ELF-1 (cell line): ENCODE measurements at regions not wholly inside any gene's neighbourhood (a gene's known extent, or its start where the extent isn't known, plus 50 kb on each side); places are given as distances from the start of the nearest gene placed in this dataset.
A peak's percentile ranks its signal among the peaks of the same experiment; 100 is the strongest.

Source experiments
- DNase-seq: peaks from one replicate; pipeline ENCODE4 v3.0.0-alpha.2; 2016; ENCODE audit warnings: low read depth, low spot score

DNA sequence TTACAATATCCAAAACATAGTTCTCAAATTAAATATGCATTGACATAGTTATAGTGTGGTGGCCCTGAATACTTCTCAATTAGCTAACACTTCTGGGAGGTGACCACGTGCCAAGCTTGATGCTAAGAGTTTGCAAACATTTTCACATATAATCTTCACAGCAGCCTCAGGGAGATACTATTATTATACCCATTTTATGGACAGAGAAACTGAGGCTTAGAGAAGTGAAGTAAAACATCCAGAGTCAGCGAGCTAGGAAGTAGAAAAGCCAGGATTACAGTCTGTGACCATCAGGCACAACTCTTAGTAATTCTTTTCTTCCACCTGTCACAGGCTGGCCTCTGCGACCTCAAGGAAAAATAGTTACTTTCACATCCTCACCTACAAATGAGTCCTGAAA is 102.2 kb upstream of the IRX6 start:
- DNase-seq = no peak

DNA sequence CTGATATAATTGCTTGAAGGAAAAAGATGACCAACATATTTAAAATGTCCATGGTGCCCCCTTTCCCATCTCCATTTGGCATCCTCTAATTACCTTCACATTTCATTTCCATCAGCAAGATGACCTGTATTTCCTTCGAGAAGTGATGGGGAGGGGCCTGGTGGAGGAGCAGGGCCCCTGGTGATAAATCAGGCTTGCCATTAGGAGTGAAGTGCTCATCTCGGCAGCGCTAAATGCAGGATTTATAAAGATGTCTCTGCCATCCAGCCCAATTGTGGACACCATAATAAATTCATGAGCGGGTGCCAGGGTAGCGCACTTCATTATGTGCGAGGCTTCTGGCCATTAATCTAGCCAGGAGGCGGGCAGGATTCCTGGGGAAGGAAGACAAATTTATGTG is 101.5 kb upstream of the IRX6 start:
- no peak for DNase-seq

GRCh38 chr16:55225972-55226542 is 97.9 kb upstream of the IRX6 start:
- DNase-seq = no peak

DNA sequence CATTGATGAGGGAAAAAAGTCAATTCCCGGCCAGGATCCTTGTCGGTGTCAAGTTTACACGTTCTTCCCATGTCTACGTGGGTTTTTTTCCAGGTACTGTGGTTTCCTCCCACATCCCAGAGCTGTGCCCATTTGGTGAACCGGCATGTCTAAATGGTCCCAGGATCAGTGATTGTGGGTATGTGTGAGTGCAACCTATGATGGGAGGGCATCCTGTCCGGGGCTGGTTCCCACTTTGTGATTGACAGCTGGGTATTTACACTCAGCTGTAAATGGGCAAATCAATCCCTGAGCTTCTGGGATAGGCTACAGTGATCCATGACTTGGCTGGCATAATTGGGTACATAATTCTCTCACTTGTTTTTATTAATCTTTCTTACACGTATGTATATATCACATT is 91.2 kb upstream of the IRX6 start:
- no peak for DNase-seq

DNA sequence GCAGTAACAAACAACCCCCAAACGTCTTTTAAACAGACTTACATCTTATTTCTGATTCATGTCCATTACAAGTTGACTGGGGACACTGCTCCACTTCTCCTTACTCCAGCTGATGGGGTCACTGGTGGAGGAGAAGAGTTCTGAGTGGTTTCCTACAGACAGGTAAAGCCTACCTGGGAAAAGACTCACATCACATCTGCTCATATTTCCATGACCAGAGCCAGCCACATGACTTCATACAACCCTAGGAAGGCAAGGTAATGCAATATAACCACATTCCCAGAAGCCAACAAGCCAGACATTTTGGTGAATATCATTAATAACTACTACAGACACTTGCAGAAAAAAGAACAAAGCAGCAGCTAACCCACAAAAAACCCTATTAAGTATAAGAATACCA is 90.5 kb upstream of the IRX6 start:
- no peak for DNase-seq

- no peak for DNase-seq
These were observed 87.3 kb upstream of the IRX6 start for GRCh38 chr16:55236655-55237054.

DNA sequence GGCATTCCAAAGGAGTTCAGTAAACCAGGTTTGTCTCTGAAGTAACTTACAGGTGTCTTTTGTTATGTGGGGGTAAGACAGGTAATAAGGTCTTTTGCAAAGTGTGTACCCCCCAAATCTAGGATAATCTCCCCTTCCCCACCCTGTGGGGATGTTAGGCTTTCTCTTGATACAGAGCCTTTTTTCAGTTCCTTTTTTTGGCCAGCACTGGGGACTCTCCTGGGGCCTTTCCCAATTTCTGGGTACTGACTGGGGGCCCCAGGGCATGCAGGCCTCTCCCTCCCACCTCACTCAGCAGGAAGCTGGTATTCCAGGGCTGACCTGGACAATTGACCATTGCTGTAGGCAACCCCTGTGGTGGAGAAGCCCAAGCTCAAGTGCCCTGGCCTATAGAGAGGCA is 84.3 kb upstream of the IRX6 start:
- DNase-seq = no peak

DNA sequence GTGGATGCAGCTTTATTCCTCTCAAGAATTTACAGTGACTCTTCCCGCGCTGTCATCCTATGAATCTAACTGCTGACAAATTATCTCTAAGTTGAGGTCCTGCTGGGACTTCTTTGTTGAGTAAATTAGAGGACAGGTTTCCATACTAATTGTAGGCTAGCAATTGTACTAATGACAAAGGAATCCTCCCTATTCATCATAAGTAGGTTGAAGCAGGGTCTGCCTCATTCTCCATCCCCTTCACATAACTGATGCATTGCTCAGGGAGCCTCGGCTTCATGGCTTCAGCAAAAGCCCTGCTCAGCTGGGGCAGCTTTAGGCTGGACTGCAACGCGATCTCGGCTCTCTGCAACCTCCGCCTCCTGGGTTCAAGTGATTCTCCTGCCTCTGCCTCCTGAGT is 83.1 kb upstream of the IRX6 start:
- DNase-seq = no peak

DNA sequence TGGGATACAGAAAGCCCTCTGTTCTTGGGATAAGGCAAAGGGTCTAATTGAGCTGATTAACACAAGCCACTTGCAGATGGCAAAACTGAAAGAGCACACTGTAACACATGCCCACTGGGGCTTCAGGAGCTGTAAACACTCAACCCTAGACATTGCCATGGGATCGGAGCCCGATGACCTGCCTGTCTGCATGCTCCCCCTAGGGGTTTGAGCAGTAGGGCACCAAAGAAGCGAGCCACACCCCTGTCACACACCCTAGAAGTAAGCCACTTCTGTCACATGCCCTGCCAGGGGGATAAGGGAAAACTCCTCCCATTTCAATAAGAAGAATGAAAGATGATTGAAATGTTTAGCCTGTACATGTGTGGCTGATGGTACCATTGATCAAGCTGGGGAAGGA is 81.3 kb upstream of the IRX6 start:
- no peak for DNase-seq

DNA sequence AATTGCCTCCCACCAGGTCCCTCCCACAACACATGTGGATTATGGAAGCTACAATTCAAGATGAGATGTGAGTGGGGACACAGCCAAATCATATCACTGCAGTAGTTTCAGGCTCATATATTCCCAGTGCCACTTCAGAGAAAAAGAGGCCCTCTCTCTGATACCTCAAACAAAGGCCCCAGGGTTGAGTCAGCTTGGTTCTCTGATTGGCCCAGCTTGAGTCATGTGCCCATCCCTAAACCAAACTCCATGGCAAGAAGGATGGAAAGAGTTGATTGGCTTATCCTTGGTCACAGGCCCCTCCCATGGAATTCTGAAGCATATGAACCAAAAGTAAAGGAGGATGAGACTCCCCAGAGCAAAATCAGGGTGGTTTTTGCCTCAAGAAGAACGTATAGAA is 75.9 kb upstream of the IRX6 start:
- no peak for DNase-seq

DNA sequence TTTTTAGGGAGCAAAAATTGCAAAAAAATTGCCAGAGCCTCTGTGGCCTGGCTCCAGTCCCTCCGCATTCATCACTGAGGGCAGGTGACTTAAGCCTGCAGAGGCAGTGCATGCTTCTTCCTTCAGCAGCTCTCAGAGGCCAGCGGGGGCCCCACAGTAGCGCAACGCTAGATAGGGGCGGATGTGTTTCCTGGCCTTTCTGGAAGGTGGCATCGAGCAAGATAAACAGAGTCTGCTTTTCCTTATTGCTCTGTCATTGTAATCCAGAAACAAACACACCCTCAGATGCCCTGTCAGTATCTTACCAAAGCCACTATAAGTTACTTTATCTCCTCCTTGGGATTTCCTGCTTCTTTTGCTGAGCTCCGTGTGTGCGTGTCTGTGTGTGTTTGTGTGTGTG is 75.5 kb upstream of the IRX6 start:
- DNase-seq = peak; percentile 7

DNA sequence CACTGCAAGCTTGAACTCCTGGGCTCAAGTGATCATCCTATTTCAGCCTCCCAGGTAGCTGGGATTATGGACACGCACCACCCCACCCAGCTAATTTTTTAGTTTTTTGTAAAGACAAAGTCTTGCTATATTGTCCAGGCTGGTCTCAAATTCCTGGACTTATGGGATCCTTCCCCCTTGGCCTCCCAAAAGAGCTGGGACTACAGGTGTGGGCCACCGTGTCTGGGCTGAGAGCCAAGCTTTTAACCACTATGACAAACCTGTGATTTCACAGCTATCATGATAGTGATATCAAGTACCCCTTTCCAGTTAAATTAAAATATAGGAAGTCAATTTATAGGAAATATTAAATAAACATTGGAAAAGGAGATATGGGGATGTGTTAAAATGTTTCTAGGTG is 74.6 kb upstream of the IRX6 start:
- no peak for DNase-seq

- no peak for DNase-seq
These were observed 74.1 kb upstream of the IRX6 start for GRCh38 chr16:55249936-55250335.

DNA sequence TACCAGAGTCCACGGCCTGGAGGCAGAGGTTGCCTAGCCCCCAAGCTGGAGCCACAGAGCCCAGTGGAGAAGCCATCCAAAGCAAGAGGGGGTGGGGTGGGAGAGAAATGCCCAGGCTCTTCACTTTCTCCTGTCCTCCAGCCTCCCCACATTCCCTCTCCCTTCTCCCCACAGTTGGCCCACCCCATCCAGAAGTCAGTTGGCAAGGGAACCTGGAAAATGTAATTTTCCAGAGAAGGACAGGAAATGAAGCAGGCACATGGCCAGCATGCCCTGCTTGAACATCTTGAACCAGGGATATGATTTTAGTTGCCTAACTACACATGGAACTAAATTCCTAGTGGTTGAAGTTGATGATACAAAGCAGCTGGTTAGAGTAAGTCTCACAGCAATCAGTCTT is 73.3 kb upstream of the IRX6 start:
- DNase-seq = no peak

- no peak for DNase-seq
These were observed 72.9 kb upstream of the IRX6 start for GRCh38 chr16:55251151-55251550.

DNA sequence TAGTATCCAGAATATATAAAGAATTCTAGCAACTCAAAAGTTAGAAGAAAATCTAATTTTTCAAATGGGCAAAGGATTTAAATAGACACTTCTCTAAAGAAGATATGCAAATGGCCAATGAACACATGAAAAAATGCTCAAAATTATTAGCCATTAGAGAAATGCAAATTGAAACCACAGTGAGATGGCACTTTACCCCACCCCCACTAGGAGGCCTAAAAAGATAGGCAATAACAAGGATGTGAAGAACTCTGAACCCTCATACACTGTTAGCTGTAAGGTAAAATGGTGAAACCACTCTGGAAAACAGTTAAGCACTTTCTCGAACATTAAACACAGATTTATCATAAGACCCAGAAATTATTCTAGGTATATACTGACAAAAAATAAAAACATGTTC is 71.4 kb upstream of the IRX6 start:
- DNase-seq = no peak

DNA sequence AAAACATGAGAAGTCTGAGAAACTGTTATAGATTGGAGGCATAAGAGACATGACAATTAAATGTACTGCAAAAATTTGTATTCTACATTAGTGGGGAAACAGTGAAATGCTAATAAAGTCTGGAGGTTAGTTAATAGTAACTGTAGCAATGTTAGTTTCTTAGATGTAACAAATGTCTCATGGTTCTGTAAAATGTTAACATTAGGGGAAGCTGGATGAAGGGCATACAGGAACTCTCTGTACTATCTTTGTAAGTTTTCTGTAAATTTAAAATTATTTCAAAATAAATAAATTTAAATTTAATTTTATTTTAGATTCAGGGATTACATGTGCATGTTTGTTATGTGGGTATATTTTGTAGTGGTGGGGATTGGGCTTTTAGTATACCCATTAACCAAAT is 70.0 kb upstream of the IRX6 start:
- no peak for DNase-seq

DNA sequence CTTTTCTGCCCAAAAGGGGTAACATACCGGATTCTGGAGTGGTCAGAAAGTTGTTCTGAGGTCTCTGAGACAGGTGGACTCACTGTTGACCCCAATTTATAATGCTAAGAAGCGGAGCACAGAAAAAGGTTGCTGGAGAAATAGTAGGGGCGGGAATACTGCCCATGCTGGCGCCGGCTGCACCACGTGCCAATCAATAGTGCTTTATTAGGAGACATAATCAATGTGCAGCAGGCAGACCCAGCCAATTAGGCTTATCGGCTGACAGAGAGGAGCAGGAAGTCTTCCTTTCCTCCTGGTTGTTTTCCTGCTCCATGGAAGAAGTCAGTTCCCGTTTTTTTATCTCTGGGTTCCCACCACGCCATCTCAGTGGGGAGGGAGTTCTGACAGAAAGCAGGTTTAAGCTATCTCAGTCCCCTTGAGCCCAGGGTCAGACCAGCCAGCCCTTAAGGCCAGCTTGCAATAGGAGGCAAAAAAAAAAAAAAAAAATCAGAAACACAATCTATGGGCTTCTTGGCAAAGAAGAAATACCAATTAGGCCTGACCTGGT is 68.2 kb upstream of the IRX6 start:
- DNase-seq = no peak

DNA sequence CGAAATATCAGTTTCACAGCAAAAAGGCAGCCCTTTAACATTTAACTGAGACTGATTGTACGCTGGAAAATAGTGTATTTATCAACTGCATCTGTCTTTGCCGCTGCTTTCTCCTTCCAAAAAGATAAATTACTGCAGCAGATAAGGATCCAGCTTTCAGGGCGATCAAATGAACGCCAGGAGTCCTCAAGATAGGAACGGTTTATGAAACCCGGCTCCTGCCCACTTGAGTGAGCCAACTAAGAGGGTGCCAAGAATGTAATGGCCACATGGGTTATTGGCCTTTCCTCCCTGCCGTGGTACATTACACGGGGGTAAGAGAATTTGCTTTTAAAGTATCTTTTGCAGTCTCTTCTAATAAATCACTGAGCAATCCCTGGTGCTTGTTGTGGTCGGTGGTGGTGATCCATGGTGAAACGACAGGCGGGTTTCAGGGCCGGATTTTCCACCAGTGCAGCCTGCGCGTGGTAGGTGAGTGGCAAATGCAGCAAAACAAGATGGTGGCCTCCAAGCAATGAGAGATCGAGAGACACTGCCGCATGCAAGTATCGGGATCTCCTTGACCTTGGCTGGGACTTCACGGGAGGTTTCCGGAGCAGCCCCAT is 67.5 kb upstream of the IRX6 start:
- no peak for DNase-seq

GRCh38 chr16:55257966-55258613 is 65.9 kb upstream of the IRX6 start:
- peak; percentile 81 for DNase-seq

- no peak for DNase-seq
These were observed 62.7 kb upstream of the IRX6 start for GRCh38 chr16:55261301-55261700.

- no peak for DNase-seq
These were observed 60.4 kb upstream of the IRX6 start for GRCh38 chr16:55263271-55264250.
